Inflammatory macrophage treated with lipopolysaccharide for 1 hour (primary cell): ENCODE measurements at regions not wholly inside any gene's neighbourhood (a gene's known extent, or its start where the extent isn't known, plus 50 kb on each side); places are given as distances from the start of the nearest gene placed in this dataset.

Experiments
- DNase-seq, 2 donors: peaks; one replicate each; pipeline ENCODE4 v3.0.0-alpha.2; 2020 to 2022

DNA sequence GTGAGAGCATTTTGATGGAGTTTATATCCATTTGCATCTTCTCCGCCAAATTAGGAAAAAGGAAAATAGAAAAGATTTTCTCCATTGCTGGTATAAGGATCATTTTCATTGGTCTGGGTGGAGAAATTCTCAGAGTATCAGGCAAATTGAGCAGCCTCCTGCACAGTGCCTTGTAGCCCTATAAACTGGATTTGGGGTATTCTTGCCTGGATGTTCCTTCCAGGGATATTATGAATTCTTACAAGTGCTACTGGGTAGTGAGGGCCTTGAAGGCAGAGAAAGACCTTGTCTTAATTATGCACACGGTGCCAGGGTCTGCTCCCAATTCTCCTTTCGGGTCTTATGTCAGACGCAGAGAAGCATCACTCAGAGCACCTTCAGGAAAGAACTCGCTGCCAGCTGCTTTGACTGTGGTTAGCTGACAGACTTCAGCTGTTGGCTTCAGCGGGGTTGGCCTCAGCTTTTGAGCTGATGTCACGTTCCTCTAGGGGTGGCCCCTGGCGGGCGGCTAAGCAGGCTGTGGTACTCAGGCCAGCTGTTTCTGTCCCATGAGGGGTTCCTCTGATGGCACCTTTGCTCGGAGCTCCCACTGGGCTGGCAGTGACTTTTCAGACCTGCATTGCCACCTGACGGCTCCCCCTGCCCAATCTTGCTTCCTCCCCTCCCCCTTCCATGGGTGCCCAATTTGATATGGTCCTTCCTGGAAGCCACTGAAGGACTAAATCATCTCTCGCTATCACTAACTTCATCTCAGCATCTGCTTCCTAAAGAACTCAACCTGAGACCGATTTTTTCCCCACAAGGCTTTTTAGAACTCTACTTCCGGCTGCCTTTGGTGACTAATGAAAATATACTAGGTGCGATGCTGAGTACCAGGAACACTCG, 519.5 kb downstream of the BCOR start:
- no peak for DNase-seq

DNA sequence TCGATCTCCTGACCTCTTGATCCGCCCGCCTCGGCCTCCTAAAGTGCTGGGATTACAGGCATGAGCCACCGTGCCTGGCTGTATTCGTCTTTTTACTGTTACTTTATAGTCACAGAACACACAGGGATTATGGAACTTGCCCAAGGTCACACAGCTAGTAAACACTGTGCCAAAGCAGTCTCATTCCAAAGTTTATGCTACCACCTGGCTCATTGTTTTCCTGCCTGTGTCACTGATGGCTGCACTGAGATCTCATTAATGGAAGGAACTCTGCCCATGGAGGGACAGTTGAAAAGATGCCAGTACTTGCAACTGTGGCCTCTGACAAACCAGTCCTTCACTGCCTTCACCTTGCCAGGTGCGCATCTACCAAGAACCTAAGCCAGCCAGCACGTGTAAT, 517.7 kb downstream of the BCOR start:
- no peak for DNase-seq

DNA sequence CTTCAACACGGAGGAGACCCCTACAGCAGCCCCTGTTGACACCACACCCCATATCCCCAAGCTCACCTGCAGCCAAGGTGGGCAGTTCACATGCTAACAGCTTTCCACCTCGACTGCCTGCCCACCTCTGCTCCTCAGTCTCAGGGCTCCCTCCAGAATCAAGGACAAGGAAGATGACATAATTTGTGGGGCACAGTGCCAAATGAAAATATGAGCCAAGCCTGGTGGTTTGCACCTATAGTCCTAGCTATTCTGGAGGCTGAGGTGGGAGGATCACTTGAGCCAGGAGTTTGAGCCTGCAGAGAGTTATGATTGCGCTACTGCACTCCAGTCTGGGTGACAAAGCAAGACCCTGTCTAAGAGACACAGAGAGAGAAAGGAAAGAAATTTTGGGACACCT, 516.3 kb downstream of the BCOR start:
- DNase-seq, result no peak

DNA sequence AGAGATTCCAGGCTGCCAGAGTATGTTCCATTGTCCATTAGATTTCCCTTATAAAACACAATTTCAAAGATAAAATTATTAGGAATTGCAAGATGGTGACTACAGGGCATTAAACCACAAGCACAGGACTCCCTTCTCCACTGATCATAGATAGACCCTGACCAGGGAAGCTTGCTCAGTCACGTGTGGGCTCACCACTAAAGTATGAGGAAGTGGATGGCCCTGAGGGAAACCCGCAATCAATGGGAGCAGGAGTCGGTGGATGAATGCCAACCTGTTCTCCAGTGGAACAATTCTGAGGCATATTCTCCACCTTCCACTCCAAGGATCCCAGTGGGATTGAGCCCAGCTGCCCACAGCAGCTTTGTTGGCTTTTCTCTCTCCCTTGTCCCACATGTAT, 515.7 kb downstream of the BCOR start:
- DNase-seq, result peak; percentile 1 to 20

DNA sequence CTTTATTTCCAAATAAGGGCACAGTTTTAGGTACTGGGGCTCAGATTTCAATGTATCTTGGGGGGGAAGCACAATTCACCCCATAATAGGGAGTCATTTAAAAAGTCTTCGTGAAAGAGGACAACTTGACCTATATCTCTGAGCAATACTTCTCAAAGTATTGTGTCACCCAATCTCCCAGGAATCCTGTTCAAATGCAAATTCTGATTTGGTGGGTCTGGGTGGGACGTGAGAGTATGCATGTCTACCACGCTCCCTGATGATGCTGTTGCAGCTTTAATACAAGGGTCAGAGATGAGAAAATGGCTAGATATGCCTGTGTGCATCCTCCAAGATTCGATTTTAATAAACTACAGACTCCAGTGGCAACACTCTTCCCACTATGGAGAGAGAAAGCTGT, 514.8 kb downstream of the BCOR start:
- no peak for DNase-seq

GRCh38 chrX:39585808-39586207, 511.9 kb downstream of the BCOR start:
- DNase-seq, result no peak

DNA sequence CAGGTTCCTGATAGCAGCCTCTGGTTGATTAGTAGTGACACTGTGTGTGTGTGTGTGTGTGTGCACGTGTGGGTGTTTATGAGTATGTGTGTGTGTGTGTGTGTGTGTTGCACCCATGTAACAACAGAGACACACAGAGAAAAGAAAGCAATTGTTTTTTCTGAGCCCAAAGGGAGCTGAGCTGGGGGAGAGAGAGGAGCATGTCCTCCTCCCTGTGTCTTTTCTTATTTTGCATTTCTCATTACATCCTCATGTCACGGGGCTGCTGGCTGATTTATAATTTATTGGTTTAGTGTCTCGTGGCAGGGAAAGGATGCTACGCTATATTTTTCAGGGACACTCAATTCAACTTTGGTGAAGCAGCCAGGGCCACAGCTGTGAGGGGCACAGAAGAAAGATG, 511.4 kb downstream of the BCOR start:
- DNase-seq, result no peak

GRCh38 chrX:39591099-39591498, 506.7 kb downstream of the BCOR start:
- DNase-seq, result no peak

DNA sequence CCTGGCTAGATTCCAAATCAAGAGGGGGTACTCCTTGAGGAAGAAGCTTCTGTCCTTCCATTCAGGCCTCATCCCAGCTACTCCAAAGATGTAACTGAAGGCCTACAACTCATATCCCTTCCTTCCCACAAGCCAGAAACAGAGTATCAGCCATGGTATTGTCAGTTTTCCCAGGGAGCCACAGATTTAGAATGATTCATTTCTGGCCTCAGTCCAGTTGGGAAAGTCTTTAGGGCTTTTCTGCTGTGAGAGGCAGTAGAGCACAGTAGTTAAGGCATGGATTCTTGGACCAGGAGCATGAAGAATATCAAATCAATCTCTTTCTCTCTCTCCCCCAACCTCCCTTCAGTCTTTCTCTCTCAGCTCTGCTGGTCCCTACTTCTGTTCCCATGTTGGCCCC, 505.0 kb downstream of the BCOR start:
- DNase-seq, result no peak

- no peak for DNase-seq
These were observed 501.8 kb downstream of the BCOR start for GRCh38 chrX:39595977-39596376.

GRCh38 chrX:39596437-39596836, 501.3 kb downstream of the BCOR start:
- no peak for DNase-seq

GRCh38 chrX:39599339-39599738, 498.4 kb downstream of the BCOR start:
- DNase-seq, result no peak

GRCh38 chrX:39600222-39600621, 497.5 kb downstream of the BCOR start:
- no peak for DNase-seq

GRCh38 chrX:39601231-39602177, 496.3 kb downstream of the BCOR start:
- DNase-seq, result no peak

DNA sequence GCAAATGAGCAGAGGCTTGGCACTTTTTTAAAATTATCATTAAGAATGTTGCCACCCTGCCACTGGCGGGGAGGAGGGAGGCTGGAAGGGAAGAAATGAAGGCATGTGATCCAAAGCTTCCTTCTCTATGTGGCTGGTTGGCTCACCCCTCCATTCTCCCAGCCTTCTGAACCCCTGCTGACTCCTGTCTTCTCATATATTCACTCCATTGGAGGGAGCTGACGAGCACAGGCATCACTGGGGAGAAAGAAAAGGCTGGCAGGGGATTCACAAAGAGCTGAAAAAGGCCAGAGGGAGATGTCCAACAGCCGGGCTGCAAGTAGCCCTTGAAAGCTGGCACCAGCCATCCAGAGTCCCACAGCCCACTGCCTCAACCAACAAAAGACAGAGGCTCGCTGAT, 495.6 kb downstream of the BCOR start:
- DNase-seq, result no peak

GRCh38 chrX:39603230-39603629, 494.5 kb downstream of the BCOR start:
- no peak for DNase-seq

- no peak for DNase-seq
These were observed 492.6 kb downstream of the BCOR start for GRCh38 chrX:39605183-39605582.

GRCh38 chrX:39605866-39606265, 491.9 kb downstream of the BCOR start:
- DNase-seq, result no peak

DNA sequence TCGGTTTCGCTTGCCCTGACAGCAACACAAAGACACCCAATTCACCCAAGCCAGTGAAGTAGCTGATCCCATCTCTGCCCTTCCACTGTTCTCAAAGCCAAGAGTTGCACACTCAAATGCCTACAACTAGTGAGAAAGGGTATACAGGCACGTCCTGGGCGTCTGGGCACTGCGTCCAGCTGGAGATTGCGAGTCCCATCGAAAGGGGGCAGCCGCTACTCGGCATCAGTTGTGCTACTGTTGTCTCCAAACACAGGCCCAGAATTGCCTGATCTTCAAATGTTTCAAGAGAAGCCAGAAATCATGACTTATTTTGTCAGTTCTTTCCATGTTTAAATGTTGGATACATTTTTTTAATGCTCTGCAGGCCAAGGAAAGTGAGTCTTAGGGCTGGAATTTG, 487.8 kb downstream of the BCOR start:
- DNase-seq, result no peak

DNA sequence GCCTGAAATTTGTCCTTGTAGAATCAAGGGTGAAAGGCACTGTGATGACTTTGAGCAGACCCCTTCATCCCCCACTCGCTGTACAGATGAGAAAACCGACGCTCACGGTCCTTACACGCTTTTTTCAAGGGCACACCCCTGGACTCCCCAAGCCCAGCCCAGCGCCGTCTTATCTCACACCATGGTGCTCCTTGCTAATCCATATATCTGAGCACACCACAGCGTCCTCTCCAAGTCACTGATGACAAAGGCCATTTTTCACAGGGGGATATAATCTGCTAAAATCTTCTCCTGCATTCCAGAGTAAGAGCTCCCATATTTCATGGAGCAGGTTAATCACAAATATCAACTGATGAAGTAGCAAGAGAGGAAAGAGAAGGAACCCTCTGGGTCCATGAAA, 486.3 kb downstream of the BCOR start:
- no peak for DNase-seq

DNA sequence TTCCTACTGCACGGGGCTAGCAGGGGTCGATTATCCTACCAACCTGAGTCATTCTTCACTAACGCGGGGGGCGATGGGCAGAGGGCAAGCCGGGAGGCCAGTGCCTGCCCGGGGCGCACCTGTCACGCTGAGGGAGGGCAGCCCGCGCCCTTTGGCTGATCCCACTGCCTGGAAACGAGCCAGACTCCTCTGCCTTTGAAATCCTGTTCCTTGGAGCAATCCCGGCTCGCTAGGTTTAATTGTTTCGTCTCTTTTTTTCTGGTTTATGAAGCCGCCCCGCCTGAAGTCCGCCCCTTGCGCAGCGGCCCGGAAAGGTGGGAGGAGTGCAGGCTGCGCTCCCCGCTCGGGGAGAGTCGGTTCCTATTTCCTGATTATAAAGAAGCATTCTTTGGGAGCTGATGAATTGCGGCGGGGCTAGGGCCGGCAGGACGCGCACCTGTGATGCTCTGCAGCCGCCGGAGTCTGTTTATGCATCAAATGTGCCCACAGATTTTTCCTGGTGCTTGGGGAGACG, 484.2 kb downstream of the BCOR start:
- DNase-seq, result no peak

DNA sequence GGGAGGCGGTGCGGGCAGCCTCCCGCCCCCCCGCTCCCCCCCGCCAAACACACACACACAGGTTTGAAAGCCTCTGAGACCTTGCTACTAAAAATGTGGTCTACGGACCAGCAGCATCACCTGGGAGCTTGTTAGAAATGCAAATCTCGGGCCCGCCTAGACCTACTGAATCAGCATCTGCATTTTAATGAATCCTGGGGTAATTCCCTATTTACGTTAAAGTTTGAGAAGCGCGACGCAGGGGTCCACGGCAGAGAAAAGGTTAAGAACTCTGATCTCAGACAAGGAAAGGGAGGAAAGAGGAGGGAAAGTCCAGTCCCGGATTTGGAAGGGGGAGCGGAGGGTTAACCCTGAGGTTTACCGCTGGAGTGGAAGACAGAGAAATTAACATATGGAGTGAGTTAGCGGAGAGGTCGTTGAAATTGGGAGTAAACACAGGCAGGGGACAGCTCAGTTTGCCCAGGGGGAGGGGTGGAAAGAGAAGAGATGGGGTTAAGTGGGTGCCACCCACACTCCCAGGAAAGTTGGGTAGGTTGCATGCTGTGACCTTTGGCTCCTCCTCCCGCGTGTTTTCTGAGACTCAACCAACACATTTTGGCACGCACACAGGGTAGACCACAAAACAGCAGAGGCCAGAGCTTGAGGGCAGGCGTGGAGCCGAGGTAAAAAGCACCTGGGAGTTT, 483.6 kb downstream of the BCOR start:
- DNase-seq, result no peak

DNA sequence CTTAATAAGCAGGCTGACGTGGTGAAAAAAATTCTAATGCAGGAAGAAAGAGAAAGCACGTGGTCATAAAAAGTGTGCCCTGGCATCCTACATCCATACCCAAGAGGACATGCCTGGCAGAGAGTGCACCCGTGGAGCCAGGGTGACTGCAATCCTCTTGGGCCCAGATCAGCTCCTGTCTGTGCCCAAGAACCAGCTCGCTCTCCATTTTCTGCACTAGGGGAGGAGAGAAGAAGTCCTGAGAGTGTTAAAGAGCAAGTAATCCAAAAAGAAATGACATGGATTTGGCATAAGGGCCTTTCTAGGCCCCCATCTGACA, 483.1 kb downstream of the BCOR start:
- no peak for DNase-seq
